Daoy (cell line): ENCODE measurements at regions not wholly inside any gene's neighbourhood (a gene's known extent, or its start where the extent isn't known, plus 50 kb on each side); places are given as distances from the start of the nearest gene placed in this dataset.

Source experiments
- DNase-seq: peaks from one replicate; pipeline ENCODE4 v3.0.0-alpha.2; 2015; ENCODE audit warnings: low read depth

DNA sequence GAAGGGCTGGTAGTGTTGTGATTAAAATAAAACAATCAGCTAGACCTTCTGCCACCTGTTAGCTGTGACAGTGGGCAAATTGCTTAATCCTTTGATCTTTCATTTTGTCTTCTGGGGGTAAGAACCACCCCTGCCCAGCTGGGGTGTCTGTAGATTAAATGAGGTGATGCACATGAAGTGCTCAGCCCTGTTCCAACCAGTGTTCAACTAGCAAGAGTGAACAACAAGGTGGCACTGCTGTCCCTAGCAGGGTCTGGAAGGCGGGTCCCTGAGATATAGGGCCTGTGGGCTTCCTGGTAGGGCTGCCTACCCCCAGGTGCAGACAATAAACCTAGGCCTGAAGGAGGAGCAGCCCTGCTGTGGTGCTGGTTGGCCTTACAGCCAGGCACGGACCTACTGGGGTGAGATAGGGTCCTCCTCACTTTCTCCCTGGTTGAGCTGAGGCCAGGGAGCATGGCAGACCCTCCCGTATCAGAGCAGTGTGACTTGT lies 60.6 kb downstream of the ARL6IP4 start:
- no peak for DNase-seq

DNA sequence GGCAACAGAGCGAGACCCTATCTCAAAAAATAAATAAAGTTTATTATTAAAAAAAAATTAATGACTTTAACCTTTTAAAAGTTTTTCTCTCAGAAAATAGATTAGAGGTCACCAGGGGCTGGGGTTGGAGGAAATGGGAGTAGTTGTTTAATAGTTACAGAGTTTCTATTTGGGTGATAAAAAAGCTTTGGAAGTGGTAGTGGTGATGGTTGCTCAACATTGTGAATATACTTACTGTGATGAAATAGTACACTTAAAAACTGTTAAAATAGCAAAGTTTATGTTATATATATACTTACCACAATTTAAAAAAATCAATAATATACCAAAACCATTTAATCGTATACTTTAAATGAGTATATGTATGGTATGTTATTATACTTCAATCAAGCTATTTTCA lies 59.6 kb downstream of the ARL6IP4 start:
- no peak for DNase-seq

DNA sequence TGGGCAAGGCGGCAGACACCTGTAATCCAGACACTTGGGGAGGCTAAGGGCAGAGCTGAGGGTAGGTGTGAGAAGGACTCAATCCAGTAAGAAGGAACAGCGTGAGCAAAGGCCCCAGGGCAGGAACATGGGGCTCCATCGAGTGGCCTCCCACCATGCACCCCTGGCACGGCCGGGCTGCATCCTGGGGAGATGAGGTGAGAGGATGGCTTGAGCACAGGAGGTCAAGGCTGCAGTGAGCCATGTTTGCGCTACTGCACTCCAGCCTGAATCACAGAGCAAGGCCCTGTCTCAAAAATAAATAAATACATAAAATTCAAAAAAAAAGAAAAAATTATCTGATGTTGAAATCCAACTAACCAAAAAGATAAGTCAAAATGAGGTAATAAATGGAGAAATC lies 58.5 kb downstream of the ARL6IP4 start:
- DNase-seq = no peak

DNA sequence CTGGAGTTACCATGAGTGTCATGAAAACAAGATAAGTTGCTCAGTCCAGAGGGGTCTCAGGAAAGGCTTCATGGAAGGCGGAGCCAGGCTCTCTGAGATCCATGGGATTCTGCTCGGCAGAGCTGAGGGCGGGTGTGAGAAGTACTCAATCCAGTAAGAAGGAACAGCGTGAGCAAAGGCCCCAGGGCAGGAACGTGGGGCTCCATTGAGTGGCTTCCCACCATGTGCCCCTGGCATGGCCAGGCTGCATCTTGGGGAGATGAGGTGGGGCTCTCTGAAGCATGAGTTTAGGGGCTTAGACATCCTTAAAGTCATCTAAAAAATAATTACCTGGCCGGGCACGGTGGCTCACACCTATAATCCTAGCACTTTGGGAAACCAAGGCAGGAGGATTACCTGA lies 58.0 kb downstream of the ARL6IP4 start:
- no peak for DNase-seq

DNA sequence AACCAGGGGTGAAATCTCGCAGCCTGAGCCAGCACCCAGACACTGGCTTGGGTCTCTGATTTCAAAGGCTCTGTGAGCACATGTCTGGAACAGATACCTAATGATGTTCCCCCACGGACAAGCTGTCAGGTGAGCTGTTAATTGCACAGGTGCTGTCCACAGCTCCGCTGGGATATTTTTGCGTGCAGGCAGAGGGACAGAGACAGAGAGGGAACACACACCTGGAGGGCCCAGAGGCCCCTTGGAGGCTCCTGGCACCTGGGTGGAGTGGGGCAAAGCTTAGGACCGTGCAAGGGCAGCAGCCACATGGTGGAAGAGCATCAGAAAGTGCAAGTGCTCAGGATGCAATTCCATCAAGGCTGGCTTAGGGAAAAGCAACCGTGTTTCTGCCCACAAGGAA lies 57.3 kb downstream of the ARL6IP4 start:
- no peak for DNase-seq

DNA sequence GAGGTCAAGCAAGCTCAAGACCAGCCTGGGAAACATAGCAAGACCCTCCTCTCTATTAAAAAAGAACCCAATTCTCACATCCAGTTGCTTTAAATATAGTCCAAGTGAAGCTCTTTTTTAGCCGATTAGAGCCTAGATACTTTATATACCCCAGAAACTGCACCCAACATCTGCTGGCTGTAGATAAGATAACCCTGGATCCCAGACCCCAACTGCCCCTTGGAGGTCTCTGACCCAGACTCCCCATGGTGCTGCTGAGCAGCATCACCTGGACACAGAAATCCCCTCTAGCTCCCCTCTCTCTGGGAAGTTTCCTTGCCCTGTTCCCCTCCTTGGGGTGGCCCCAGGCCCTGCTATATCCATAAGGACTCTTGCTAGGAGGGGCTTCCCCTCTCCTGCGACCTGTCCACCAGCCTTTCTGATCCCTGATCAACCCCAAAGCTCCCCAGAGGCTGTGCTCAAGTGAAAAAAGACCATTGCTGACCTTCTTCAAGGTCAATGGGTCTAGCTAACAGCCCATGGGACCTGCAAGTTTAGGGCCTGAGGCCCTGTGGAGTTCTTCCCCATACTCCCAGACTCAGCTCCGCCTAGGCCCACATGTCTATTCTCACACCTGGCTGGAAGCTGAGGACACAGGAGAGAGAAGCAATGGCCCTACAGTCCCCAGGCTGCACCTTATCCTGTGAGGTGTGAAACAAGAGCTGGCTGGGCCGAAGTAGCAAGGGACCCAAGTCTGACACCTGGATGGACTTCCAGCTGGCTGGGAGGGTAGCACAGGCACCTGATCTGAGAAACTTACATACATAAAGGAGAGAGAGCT lies 56.2 kb downstream of the ARL6IP4 start:
- no peak for DNase-seq

DNA sequence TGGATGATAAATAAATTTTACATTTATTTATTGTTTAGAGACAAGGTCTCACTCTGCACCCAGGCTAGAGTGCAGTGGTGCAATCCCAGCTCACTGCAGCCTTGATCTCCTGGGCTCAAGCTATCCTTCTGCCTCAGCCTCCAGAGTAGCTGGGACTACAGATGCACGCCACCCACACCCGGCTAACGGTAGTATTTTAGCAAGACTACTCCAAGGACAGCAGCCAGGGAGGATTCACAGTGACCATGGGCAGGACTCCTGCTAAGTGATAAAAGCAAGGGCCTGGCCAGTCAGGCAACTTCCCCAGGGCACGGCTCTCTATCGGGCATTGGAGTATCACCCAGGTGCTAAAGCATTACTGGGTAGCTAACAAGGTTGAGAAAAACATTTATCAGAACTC lies 55.4 kb downstream of the ARL6IP4 start:
- DNase-seq = no peak

DNA sequence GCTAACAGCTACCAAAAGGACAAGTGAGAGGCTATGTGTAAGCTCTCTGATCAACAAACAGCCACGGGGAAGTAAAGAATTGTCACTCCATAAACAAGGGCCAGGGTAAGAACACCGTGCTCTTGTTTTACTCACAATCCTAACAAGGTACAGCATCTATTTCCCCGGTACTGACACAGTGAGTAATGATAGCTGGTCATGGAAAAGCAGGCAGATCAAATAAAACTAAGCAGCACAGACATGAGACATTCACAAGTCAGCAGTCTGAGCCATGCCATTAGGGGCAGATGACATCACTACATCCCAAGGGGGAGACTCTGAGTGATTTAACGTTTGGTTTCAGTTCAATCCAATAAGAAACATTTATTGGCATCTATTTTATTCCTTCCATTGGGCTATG lies 54.4 kb downstream of the ARL6IP4 start:
- DNase-seq = peak; percentile 78

DNA sequence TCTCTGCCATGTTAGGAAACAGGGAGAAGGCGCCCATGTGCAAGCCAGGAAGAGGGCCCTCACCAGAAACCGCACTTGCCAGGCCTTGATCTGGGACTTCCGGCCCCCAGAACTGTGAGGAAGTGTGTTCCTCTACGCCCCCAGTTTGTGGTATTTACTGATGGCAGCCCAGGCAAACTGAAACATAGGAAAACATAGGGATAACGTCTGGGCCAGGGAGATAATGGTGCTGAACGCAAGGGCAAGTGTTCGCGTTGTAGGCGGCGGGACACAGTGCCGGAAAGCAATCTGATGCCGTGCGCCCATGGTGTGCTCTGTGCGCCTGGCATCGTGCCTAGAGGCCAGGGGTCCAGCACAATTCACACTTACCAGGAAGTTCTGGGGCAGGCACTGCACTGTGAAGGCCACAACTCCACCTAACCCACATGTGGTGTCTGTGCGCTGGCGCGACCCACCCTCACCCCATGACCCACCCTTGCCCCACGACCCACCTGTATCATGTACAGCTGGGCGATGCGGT lies 53.6 kb downstream of the ARL6IP4 start:
- no peak for DNase-seq

DNA sequence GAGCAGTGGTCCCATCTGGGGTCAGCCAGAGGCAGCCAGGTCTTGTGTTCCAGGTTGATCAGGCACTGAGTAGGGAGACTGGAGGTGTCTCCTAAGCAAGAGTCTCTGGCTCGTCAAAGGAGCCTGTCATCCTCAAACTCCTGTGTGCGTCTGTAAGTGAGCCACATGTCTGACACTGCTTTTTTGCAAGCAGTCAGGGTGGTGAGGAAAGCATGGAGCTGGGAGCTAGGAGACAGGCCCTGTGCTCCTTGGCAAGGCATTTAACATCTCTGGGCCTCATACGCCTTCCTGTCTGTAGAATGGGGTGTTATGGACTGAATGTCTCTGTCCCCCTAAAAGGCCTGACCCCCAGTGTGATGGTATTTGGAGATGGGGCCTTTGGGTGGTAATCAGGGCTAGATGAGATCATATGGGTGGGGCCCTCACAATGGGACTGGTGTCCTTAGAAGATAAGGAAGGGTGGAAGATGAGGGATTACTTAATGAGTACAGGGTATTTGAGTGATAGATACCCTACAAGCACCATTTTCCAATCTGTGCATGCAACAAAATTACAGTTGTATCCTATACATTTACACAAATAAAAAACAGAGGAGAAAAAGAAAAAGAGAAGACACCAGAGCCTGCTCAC lies 53.0 kb downstream of the ARL6IP4 start:
- no peak for DNase-seq

DNA sequence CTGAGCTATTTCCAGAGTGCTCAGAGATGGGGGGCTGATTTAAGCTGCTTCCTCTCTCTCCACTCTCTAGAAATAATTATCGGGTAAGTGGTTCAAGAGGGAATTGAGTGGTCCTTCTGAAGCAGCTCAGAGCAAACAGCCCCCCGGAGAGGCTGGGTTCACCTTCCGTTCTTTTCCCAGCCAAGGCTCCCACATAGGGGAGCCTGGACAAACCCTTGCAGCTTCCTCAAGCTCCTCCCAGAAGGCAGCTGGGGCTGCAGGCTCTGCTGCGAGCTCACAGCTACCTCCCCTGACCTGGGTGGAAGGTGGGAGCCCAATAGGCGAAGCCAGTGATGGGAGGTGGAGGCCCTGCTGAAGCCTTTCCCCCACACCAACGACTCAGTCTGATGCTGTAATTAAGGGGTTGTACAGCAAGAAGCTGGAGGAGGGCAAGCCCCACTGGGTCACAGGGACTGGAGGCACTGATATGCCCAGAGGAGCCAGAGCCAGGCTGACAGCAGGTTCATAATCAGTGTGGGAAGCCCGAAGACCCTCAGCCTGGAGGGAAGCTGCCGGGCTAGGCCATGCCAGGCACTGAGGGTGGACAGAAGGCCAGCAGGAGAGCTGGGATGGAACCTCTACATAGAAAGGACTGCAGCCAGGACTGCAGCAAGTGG lies 52.4 kb downstream of the ARL6IP4 start:
- no peak for DNase-seq
